ENCODE measurements at regions not wholly inside any gene's neighbourhood (a gene's known extent, or its start where the extent isn't known, plus 50 kb on each side); places are given as distances from the start of the nearest gene placed in this dataset.

- no peak for DNase-seq (ENCODE audit: low spot score)
Observed at GRCh38 chrX:42725196-42725595, 52.8 kb downstream of the PPP1R2C start.

- no peak for DNase-seq (ENCODE audit: low spot score)
Observed at GRCh38 chrX:42720209-42720608, 57.8 kb downstream of the PPP1R2C start.

GRCh38 chrX:42715701-42716262 is 62.2 kb downstream of the PPP1R2C start:
- DNase-seq (ENCODE audit: low spot score), result no peak

- DNase-seq (ENCODE audit: low spot score), result peak; percentile 78
Observed at GRCh38 chrX:42714981-42715700, 62.8 kb downstream of the PPP1R2C start.

GRCh38 chrX:42710452-42710851 is 67.5 kb downstream of the PPP1R2C start:
- DNase-seq (ENCODE audit: low spot score), result no peak

GRCh38 chrX:42708222-42708621 is 69.7 kb downstream of the PPP1R2C start:
- no peak for DNase-seq (ENCODE audit: low spot score)

- DNase-seq (ENCODE audit: low spot score), result no peak
Observed at GRCh38 chrX:42707742-42708141, 70.2 kb downstream of the PPP1R2C start.

- DNase-seq (ENCODE audit: low spot score), result no peak
Observed at GRCh38 chrX:42704454-42704853, 73.5 kb downstream of the PPP1R2C start.

- no peak for DNase-seq (ENCODE audit: low spot score)
Observed at GRCh38 chrX:42697544-42697943, 80.4 kb downstream of the PPP1R2C start.

GRCh38 chrX:42696536-42697124 is 81.3 kb downstream of the PPP1R2C start:
- no peak for DNase-seq (ENCODE audit: low spot score)

- DNase-seq (ENCODE audit: low spot score), result no peak
Observed at GRCh38 chrX:42695800-42696358, 82.1 kb downstream of the PPP1R2C start.

- no peak for DNase-seq (ENCODE audit: low spot score)
Observed at GRCh38 chrX:42694260-42694815, 83.6 kb downstream of the PPP1R2C start.

- DNase-seq (ENCODE audit: low spot score), result no peak
Observed at GRCh38 chrX:42691196-42691595, 86.8 kb downstream of the PPP1R2C start.

GRCh38 chrX:42686706-42687105 is 91.3 kb downstream of the PPP1R2C start:
- no peak for DNase-seq (ENCODE audit: low spot score)

GRCh38 chrX:42686296-42686695 is 91.7 kb downstream of the PPP1R2C start:
- DNase-seq (ENCODE audit: low spot score), result no peak

- no peak for DNase-seq (ENCODE audit: low spot score)
Observed at GRCh38 chrX:42684065-42684464, 93.9 kb downstream of the PPP1R2C start.

GRCh38 chrX:42680666-42681065 is 97.3 kb downstream of the PPP1R2C start:
- DNase-seq (ENCODE audit: low spot score), result no peak

GRCh38 chrX:42678133-42678532 is 99.8 kb downstream of the PPP1R2C start:
- no peak for DNase-seq (ENCODE audit: low spot score)

- DNase-seq (ENCODE audit: low spot score), result no peak
Observed at GRCh38 chrX:42673301-42673810, 104.6 kb downstream of the PPP1R2C start.

- DNase-seq (ENCODE audit: low spot score), result peak; percentile 8
Observed at GRCh38 chrX:42664680-42665079, 113.3 kb downstream of the PPP1R2C start.

GRCh38 chrX:42628471-42628870 is 149.5 kb downstream of the PPP1R2C start:
- no peak for DNase-seq (ENCODE audit: low spot score)

- DNase-seq (ENCODE audit: low spot score), result no peak
Observed at GRCh38 chrX:42627891-42628290, 150.1 kb downstream of the PPP1R2C start.
